SK-N-MC (cell line): ENCODE measurements at regions not wholly inside any gene's neighbourhood (a gene's known extent, or its start where the extent isn't known, plus 50 kb on each side); places are given as distances from the start of the nearest gene placed in this dataset.

Source experiments
- EZH2 ChIP-seq: fragments of 200-600 bp; sonication (generic); IDR thresholded peaks from one replicate; pipeline ENCODE4 v1.6.1; 2017; ENCODE audit warnings: antibody characterized with exemption
- POLR2AphosphoS5 ChIP-seq: IDR thresholded peaks from 2 replicates; pipeline ENCODE4 v1.6.1; 2012; ENCODE audit warnings: mild to moderate bottlenecking, low read depth, low read length, borderline replicate concordance

DNA sequence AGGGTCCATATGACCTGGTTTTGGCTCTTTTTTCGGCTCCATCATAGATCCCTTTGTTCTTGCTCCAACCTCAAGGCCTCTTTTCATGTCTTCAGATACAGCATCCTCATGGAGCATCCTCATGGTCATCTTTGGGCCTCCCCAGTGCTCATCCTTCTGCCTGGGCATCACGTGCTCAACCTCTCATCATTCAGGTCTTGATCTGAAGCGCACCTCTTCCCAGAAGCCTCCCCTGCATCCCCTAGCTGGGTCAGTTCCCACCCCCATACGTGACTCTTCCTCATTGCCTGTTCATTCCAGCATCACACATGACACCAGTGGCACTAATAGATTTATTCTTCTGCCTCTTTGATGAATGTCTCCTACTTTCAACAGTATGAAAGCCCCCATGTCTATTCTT is 192.2 kb downstream of the MIAT start:
- TF ChIP-seq EZH2, result no peak
- TF ChIP-seq POLR2AphosphoS5, result no peak
